Skin of body (tissue), 1 donor: ENCODE measurements at regions not wholly inside any gene's neighbourhood (a gene's known extent, or its start where the extent isn't known, plus 50 kb on each side); places are given as distances from the start of the nearest gene placed in this dataset.
"Not testable (repeated sequence)": the region's sequence is repeated elsewhere in the genome, so short reads cannot be mapped to it uniquely, and the experiment has no call there.

ENCODE experiments used
- DNase-seq: peaks from one replicate; lab custom pipeline; 2025; lab: John Stamatoyannopoulos, UW

GRCh38 chr16:29136046-29136696 lies 151.3 kb downstream of the LAT start:
- DNase-seq = not testable (repeated sequence)

- not testable (repeated sequence) for DNase-seq
These were observed 150.2 kb downstream of the LAT start for GRCh38 chr16:29135098-29135497.

GRCh38 chr16:29133681-29134430 lies 149.0 kb downstream of the LAT start:
- not testable (repeated sequence) for DNase-seq

GRCh38 chr16:29132869-29133268 lies 148.0 kb downstream of the LAT start:
- not testable (repeated sequence) for DNase-seq

GRCh38 chr16:29132444-29132843 lies 147.6 kb downstream of the LAT start:
- DNase-seq = not testable (repeated sequence)

GRCh38 chr16:29130901-29131851 lies 146.3 kb downstream of the LAT start:
- DNase-seq = not testable (repeated sequence)

- DNase-seq = not testable (repeated sequence)
These were observed 145.4 kb downstream of the LAT start for GRCh38 chr16:29130131-29130711.

GRCh38 chr16:29129458-29130038 lies 144.7 kb downstream of the LAT start:
- not testable (repeated sequence) for DNase-seq

GRCh38 chr16:29128732-29129457 lies 144.0 kb downstream of the LAT start:
- DNase-seq = not testable (repeated sequence)

GRCh38 chr16:29127806-29128420 lies 143.1 kb downstream of the LAT start:
- not testable (repeated sequence) for DNase-seq

- DNase-seq = no peak
These were observed 141.8 kb downstream of the LAT start for GRCh38 chr16:29126616-29127015.

- no peak for DNase-seq
These were observed 141.2 kb downstream of the LAT start for GRCh38 chr16:29126057-29126494.

GRCh38 chr16:29124828-29125227 lies 140.0 kb downstream of the LAT start:
- DNase-seq = no peak

- not testable (repeated sequence) for DNase-seq
These were observed 139.3 kb downstream of the LAT start for GRCh38 chr16:29124162-29124561.

- DNase-seq = not testable (repeated sequence)
These were observed 135.8 kb downstream of the LAT start for GRCh38 chr16:29120680-29121079.

GRCh38 chr16:29118301-29118957 lies 133.6 kb downstream of the LAT start:
- not testable (repeated sequence) for DNase-seq

- no peak for DNase-seq
These were observed 132.8 kb downstream of the LAT start for GRCh38 chr16:29117631-29118030.

- DNase-seq = no peak
These were observed 132.1 kb downstream of the LAT start for GRCh38 chr16:29116980-29117379.

GRCh38 chr16:29116207-29116606 lies 131.4 kb downstream of the LAT start:
- not testable (repeated sequence) for DNase-seq
